WTC11 (cell line): ENCODE measurements at regions not wholly inside any gene's neighbourhood (a gene's known extent, or its start where the extent isn't known, plus 50 kb on each side); places are given as distances from the start of the nearest gene placed in this dataset.

Source experiments
- ATAC-seq: fragments of 200-7000 bp; cut with Tn5 transposase; 2 replicates; pipeline ENCODE4 v1.10.0; 2021; ENCODE audit warnings: mild to moderate bottlenecking, moderate library complexity
- CTCF ChIA-PET: fragments of 300-600 bp; sonication (Branson Sonifier 250); formaldehyde crosslinking; loops from one replicate; lab custom pipeline; 2021; ENCODE audit warnings: antibody characterized with exemption; lab: Charles Lee
- POLR2A ChIA-PET: fragments of 350-600 bp; sonication (Branson Sonifier 250); formaldehyde crosslinking; loops from one replicate; lab custom pipeline; 2021; ENCODE audit warnings: antibody characterized with exemption; lab: Charles Lee
- DNase-seq: peaks from one replicate; pipeline ENCODE4 v3.0.0; 2021; ENCODE audit warnings: low spot score
- H3K27ac Mint-ChIP-seq: 2 replicates; pipeline ENCODE4 v1.8.0; 2021; ENCODE audit warnings: mixed read lengths
- H3K27me3 Mint-ChIP-seq: 2 replicates; pipeline ENCODE4 v1.8.0; 2021; ENCODE audit warnings: low read depth, mild to moderate bottlenecking, moderate library complexity, mixed read lengths
- H3K36me3 Mint-ChIP-seq: 2 replicates; pipeline ENCODE4 v1.8.0; 2021; ENCODE audit warnings: mixed read lengths
- H3K4me1 Mint-ChIP-seq: 2 replicates; pipeline ENCODE4 v1.8.0; 2022; ENCODE audit warnings: mixed read lengths
- H3K4me3 Mint-ChIP-seq: 2 replicates; pipeline ENCODE4 v1.8.0; 2021; ENCODE audit warnings: mild to moderate bottlenecking, moderate library complexity, mixed read lengths
- H3K9me3 Mint-ChIP-seq: 2 replicates; pipeline ENCODE4 v1.8.0; 2021; ENCODE audit warnings: mixed read lengths
- ELF4 ChIP-seq: sonication (generic); formaldehyde crosslinking; IDR thresholded peaks from 2 replicates; pipeline ENCODE4 v1.8.1; 2022; ENCODE audit warnings: low read depth, mild to moderate bottlenecking, moderate library complexity, missing genetic modification reagents
- HMGA2 ChIP-seq: fragments of 250-450 bp; sonication (Bioruptor Pico); IDR thresholded peaks from 2 replicates; pipeline ENCODE4 v1.4.0; 2021; ENCODE audit warnings: mild to moderate bottlenecking, moderate library complexity
- JUN ChIP-seq: sonication (generic); formaldehyde crosslinking; IDR thresholded peaks from 2 replicates; pipeline ENCODE4 v1.8.0; 2023; ENCODE audit warnings: mild to moderate bottlenecking, missing genetic modification reagents
- NFE2L1 ChIP-seq: sonication (generic); formaldehyde crosslinking; IDR thresholded peaks from 2 replicates; pipeline ENCODE4 v1.8.1; 2023; ENCODE audit warnings: missing genetic modification reagents
- NFYB ChIP-seq: sonication (generic); formaldehyde crosslinking; conservative IDR thresholded peaks from 2 replicates; pipeline ENCODE4 v1.8.0; 2022; ENCODE audit warnings: low read depth, missing genetic modification reagents
- PREB ChIP-seq: sonication (generic); formaldehyde crosslinking; IDR thresholded peaks from 2 replicates; pipeline ENCODE4 v1.8.1; 2022; ENCODE audit warnings: mild to moderate bottlenecking, missing genetic modification reagents, moderate library complexity, borderline replicate concordance
- RORB ChIP-seq: fragments of 250-450 bp; sonication (Bioruptor Pico); IDR thresholded peaks from 2 replicates; pipeline ENCODE4 v1.9.0; 2021; ENCODE audit warnings: mild to moderate bottlenecking
- SMAD4 ChIP-seq: sonication (generic); formaldehyde crosslinking; IDR thresholded peaks from 2 replicates; pipeline ENCODE4 v1.8.0; 2022; ENCODE audit warnings: mild to moderate bottlenecking, missing genetic modification reagents
- SOX15 ChIP-seq: fragments of 250-450 bp; sonication (Bioruptor Pico); IDR thresholded peaks from 2 replicates; pipeline ENCODE4 v1.9.0; 2021; ENCODE audit warnings: mild to moderate bottlenecking
- TEAD4 ChIP-seq: sonication (generic); formaldehyde crosslinking; IDR thresholded peaks from 2 replicates; pipeline ENCODE4 v1.8.0; 2022; ENCODE audit warnings: mild to moderate bottlenecking, missing genetic modification reagents
- TP53 ChIP-seq: sonication (generic); formaldehyde crosslinking; IDR thresholded peaks from 2 replicates; pipeline ENCODE4 v1.8.1; 2023; ENCODE audit warnings: mild to moderate bottlenecking, missing genetic modification reagents
- ZBTB21 ChIP-seq: sonication (generic); formaldehyde crosslinking; IDR thresholded peaks from 2 replicates; pipeline ENCODE4 v1.8.1; 2023; ENCODE audit warnings: mild to moderate bottlenecking, missing genetic modification reagents, borderline replicate concordance
- ZNF121 ChIP-seq: sonication (generic); formaldehyde crosslinking; IDR thresholded peaks from 2 replicates; pipeline ENCODE4 v1.8.0; 2023; ENCODE audit warnings: missing genetic modification reagents
- ZNF281 ChIP-seq: sonication (generic); formaldehyde crosslinking; IDR thresholded peaks from 2 replicates; pipeline ENCODE4 v1.8.0; 2023; ENCODE audit warnings: mild to moderate bottlenecking, missing genetic modification reagents
- ZNF423 ChIP-seq: fragments of 250-450 bp; sonication (Bioruptor Pico); IDR thresholded peaks from 2 replicates; pipeline ENCODE4 v2.1.2; 2022; ENCODE audit warnings: mild to moderate bottlenecking, moderate library complexity
- TF ChIP-seq, protein P1 (sequence below): fragments of 200-600 bp; IDR thresholded peaks from 2 replicates; pipeline ENCODE4 v1.8.0; 2022; ENCODE audit warnings: antibody characterized with exemption
- TF ChIP-seq, protein P2 (sequence below): fragments of 250-450 bp; sonication (Bioruptor Pico); IDR thresholded peaks from 2 replicates; pipeline ENCODE4 v1.9.0; 2021; ENCODE audit warnings: mild to moderate bottlenecking
- TF ChIP-seq, protein P3 (sequence below): fragments of 250-450 bp; sonication (Bioruptor Pico); IDR thresholded peaks from 2 replicates; pipeline ENCODE4 v1.9.0; 2021; ENCODE audit warnings: mild to moderate bottlenecking, borderline replicate concordance

GRCh38 chr13:37338726-37339385 is 233.4 kb upstream of the CSNK1A1L start:
- no peaks in the 10 kb centered on the region for H3K36me3 Mint-ChIP-seq
- H3K27me3 Mint-ChIP-seq, result no peaks in the 10 kb centered on the region
- ChIA-PET POLR2A (interaction anchor here (0.6 kb wide), 1 partner anchor 15 kb away, joined by 6 read pairs; no protein-coding TSS in a partner anchor), CTCF (no interaction called here)
- ATAC-seq (no peak), DNase-seq (no peak)
- H3K4me1 Mint-ChIP-seq, result peaks cover 6% of the 10 kb centered on the region
- H3K27ac Mint-ChIP-seq, result no peak overlapping the region
- H3K4me3 Mint-ChIP-seq, result no peak overlapping the region
- TF ChIP-seq, protein P1, sequence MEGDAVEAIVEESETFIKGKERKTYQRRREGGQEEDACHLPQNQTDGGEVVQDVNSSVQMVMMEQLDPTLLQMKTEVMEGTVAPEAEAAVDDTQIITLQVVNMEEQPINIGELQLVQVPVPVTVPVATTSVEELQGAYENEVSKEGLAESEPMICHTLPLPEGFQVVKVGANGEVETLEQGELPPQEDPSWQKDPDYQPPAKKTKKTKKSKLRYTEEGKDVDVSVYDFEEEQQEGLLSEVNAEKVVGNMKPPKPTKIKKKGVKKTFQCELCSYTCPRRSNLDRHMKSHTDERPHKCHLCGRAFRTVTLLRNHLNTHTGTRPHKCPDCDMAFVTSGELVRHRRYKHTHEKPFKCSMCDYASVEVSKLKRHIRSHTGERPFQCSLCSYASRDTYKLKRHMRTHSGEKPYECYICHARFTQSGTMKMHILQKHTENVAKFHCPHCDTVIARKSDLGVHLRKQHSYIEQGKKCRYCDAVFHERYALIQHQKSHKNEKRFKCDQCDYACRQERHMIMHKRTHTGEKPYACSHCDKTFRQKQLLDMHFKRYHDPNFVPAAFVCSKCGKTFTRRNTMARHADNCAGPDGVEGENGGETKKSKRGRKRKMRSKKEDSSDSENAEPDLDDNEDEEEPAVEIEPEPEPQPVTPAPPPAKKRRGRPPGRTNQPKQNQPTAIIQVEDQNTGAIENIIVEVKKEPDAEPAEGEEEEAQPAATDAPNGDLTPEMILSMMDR, result no peak
- TF ChIP-seq TEAD4 (no peak), ZNF121 (no peak), PREB (CRISPR knock-in tag) (no peak), ZBTB21 (CRISPR knock-in tag) (no peak), NFE2L1 (CRISPR knock-in tag) (no peak), RORB (CRISPR knock-in tag) (no peak), SMAD4 (CRISPR knock-in tag) (no peak), HMGA2 (CRISPR knock-in tag) (no peak), ZNF281 (no peak), SOX15 (CRISPR knock-in tag) (no peak), ELF4 (no peak)
- TF ChIP-seq, protein P2, sequence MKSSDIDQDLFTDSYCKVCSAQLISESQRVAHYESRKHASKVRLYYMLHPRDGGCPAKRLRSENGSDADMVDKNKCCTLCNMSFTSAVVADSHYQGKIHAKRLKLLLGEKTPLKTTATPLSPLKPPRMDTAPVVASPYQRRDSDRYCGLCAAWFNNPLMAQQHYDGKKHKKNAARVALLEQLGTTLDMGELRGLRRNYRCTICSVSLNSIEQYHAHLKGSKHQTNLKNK (CRISPR knock-in tag), result no peak
- TF ChIP-seq, protein P3, sequence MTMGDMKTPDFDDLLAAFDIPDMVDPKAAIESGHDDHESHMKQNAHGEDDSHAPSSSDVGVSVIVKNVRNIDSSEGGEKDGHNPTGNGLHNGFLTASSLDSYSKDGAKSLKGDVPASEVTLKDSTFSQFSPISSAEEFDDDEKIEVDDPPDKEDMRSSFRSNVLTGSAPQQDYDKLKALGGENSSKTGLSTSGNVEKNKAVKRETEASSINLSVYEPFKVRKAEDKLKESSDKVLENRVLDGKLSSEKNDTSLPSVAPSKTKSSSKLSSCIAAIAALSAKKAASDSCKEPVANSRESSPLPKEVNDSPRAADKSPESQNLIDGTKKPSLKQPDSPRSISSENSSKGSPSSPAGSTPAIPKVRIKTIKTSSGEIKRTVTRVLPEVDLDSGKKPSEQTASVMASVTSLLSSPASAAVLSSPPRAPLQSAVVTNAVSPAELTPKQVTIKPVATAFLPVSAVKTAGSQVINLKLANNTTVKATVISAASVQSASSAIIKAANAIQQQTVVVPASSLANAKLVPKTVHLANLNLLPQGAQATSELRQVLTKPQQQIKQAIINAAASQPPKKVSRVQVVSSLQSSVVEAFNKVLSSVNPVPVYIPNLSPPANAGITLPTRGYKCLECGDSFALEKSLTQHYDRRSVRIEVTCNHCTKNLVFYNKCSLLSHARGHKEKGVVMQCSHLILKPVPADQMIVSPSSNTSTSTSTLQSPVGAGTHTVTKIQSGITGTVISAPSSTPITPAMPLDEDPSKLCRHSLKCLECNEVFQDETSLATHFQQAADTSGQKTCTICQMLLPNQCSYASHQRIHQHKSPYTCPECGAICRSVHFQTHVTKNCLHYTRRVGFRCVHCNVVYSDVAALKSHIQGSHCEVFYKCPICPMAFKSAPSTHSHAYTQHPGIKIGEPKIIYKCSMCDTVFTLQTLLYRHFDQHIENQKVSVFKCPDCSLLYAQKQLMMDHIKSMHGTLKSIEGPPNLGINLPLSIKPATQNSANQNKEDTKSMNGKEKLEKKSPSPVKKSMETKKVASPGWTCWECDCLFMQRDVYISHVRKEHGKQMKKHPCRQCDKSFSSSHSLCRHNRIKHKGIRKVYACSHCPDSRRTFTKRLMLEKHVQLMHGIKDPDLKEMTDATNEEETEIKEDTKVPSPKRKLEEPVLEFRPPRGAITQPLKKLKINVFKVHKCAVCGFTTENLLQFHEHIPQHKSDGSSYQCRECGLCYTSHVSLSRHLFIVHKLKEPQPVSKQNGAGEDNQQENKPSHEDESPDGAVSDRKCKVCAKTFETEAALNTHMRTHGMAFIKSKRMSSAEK (CRISPR knock-in tag), result no peak
- H3K9me3 Mint-ChIP-seq, result no peaks in the 10 kb centered on the region

DNA sequence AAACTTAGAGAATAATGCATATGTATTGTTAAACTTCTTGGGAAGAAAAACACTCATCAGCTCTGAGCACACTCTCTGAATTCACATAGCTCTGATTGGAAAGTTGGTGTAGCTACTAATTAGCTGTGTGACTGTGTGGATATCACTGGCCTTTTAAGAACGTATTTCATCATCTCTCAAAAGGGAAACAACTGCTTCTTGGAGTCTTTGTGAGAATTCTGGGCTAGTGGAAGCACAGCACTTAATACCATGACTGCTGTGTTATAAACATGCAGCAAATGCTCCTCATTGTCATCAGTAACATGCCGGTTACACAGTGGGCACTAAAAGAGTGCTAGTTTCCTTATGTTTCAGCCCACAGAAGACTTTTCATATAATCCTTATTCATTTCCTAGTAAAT is 220.9 kb upstream of the CSNK1A1L start:
- ChIA-PET POLR2A (no interaction called here), CTCF (no interaction called here)
- Mint-ChIP-seq H3K4me3 (no peak overlapping the region), H3K4me1 (peaks cover 7% of the 10 kb centered on the region), H3K27me3 (no peaks in the 10 kb centered on the region), H3K9me3 (peaks cover 14% of the 10 kb centered on the region), H3K36me3 (peaks cover 11% of the 10 kb centered on the region), H3K27ac (no peak overlapping the region)
- no peak for DNase-seq
- no peak for ATAC-seq
- TF ChIP-seq ZBTB21 (CRISPR knock-in tag) (no peak), NFYB (no peak), ZNF423 (CRISPR knock-in tag) (no peak), TP53 (no peak), JUN (CRISPR knock-in tag) (no peak)
- TF ChIP-seq, protein P1, result no peak
- TF ChIP-seq, protein P3 (CRISPR knock-in tag), result no peak
